HG03175 (cell line): ENCODE measurements at regions not wholly inside any gene's neighbourhood (a gene's known extent, or its start where the extent isn't known, plus 50 kb on each side); places are given as distances from the start of the nearest gene placed in this dataset.

Experiments
- ATAC-seq: cut with Tn5 transposase; IDR thresholded peaks from one replicate; pipeline ENCODE4 v1.9.1; 2021; ENCODE audit warnings: mild to moderate bottlenecking, moderate library complexity; ENCODE audit not compliant: unreplicated experiment

- ATAC-seq, result no peak
Observed at GRCh38 chr10:78184851-78185692, 151.4 kb downstream of the RPS24 start.

- ATAC-seq, result no peak
Observed at GRCh38 chr10:78185693-78186055, 152.0 kb downstream of the RPS24 start.

DNA sequence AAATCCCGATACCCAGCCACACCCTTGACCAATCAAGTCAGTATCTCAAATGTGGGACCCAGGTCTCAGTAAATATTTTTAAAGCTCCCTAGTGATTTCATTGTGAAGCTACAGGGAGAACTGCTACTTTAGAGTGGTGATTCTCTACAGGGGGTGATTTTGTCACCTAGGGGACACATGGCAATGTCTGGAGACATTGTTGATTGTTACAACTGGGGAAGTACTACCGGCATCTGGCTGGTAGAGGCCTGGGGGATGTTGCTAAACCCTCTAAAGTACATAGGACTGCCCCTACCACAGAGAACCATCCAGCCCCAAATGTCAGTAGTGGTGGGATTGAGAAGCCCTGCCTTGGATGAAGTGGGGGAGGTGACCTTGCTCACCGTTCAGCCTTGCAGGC is 152.9 kb downstream of the RPS24 start:
- ATAC-seq, result no peak

DNA sequence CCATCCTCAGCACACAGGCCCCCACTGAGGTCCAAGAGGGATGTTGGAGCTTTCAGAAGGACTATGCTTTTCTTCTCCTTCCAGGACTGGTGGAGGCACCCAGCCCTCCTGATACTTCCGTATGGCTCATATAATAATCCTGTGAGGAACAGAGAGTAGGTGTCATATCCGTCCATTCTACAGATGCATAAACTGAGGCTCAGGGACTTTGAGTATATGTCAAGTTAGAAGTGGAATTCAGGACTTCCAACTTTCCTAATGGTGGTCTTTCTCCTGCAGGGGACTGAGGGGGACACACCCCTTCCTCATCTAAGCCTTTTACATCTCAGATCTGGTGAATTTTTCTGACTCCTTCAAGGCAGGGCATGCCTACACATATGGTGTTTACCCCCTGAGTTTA is 153.7 kb downstream of the RPS24 start:
- no peak for ATAC-seq

DNA sequence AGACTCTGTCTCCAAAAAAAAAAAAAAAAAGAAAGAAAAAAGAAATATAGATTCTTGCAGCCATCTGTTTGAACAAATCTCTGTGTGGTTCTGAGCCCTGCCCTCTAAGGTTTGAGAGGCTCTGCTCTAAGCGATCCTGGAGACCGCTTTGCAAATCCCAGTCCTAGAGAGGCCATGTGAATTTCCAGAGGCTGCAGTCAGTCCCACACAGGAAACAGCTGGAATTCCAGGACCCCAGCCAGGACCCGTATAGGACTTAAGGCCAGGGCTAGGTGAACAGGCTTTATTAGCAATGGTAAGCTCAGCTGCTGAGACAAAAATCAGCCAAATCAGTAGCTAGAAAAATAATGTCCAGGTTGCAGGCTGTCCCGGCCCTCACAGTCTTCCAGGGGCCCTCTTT is 154.8 kb downstream of the RPS24 start:
- ATAC-seq, result no peak

GRCh38 chr10:78190051-78190825 is 156.6 kb downstream of the RPS24 start:
- no peak for ATAC-seq

- ATAC-seq, result no peak
Observed at GRCh38 chr10:78191301-78191700, 157.6 kb downstream of the RPS24 start.

DNA sequence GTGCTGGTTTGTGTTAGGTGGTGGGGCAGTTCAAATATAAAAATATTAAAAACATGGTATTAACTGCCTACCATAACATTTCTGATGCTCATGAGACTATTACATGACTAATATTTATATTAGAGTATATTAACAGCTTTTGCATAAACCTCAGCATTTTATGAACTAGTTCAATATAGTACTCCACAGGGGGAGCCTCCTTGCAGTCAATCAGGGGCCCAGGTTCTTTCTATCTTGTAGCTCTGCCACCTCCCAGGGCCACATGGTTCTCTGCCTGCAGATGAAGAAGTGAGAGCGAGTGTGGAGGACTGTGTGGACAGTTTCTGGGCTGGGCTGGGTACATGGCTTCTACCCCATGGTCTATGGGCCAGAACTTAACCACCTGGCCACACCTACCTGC is 159.5 kb downstream of the RPS24 start:
- no peak for ATAC-seq

GRCh38 chr10:78194050-78194449 is 160.4 kb downstream of the RPS24 start:
- ATAC-seq, result no peak

DNA sequence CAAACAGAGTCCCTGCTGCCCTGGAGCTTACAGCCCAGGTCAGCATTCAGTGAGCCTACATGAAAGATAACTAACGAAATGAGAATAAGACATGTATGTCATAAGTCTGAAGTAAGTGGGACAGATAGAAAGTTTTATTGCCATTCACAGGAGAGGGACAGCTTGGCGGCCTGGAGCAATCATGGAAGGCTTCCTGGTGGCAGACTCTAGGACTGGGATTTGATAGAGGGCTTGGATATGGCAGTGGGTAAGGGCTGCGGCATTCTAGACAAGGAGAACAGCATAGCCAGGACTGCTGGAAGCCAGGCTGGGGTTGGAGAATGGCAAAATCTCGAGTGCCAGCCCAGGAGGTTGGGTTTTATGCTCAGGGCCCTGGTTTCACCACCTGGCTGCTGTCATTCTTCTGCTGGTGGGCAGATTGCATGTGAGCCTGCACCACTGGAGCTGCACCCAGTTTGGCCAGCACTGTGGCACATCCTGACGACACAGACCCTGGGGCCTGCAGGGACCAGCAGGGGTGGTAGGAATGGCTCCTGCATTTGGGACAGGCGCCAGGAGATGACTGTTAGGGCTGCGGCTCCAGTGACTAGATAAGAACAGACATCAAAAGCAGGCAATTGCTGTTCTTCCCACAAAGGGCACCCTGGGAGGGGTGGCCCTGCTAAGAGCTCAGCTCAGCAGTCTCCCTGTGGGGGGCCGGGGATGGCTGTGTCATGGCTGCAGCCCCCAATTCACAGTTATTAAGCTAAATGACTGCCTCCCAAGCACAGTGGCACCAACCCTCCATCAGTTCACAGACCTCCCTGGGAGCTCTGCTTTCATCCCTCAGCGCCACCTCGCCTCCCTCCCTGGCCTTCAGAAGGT is 161.1 kb downstream of the RPS24 start:
- ATAC-seq, result no peak

DNA sequence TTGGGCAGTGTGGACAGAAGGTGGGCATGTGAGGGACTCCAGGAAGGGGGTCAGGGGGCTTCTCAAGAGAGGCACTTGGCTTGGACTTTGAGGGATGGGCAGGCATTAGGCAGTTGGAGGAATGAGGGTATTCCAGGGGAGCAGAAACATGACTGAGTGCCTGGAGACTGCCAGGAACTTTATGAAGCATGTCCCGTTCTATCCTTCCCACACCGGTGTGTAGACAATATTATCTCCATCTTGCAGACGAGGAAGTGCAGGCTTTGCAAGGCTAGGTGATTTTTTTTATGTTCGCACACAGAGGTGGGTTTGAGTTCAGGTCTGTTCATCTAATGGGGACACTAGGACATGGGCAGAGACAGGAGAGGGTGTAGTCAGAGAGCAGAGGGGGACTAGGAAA is 162.7 kb downstream of the RPS24 start:
- no peak for ATAC-seq

- ATAC-seq, result no peak
Observed at GRCh38 chr10:78196964-78197363, 163.3 kb downstream of the RPS24 start.

- no peak for ATAC-seq
Observed at GRCh38 chr10:78197628-78198272, 164.1 kb downstream of the RPS24 start.

DNA sequence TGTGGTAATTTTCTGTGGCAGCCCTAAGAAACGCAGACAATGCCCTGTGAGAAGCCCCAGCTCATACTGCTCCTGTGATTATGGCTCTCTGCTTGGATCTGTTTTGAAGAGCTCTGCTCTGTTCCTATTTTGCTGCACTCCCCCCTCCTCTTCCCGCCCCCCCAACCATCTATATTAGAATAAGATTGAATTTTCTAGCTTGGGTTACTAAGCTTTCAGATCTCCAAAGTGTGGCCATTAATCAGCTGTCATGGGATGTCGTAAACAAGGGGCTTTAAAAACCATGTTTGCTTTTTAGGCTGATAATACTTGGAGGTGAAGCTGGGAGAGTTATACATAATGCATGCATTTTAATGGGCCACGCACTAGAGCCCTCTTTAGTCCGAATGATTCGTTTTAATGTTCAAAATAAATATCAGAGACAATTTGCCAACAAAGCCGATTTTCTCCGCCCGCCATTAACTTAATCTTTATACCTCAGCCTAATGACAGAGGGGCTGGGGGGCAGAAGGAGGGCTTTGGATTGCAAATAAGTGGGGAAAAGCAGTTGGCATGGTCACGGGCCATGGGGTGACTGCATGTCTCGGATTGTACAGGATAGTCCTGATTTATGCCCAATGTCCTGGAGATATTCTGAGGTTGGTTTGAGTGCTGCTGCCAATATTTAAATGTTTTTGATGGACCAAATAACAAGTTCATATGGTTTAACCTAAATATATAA is 165.5 kb downstream of the RPS24 start:
- no peak for ATAC-seq

- ATAC-seq, result no peak
Observed at GRCh38 chr10:78199759-78200158, 166.1 kb downstream of the RPS24 start.

- ATAC-seq, result no peak
Observed at GRCh38 chr10:78200686-78201085, 167.0 kb downstream of the RPS24 start.

GRCh38 chr10:78202386-78202785 is 168.7 kb downstream of the RPS24 start:
- no peak for ATAC-seq

DNA sequence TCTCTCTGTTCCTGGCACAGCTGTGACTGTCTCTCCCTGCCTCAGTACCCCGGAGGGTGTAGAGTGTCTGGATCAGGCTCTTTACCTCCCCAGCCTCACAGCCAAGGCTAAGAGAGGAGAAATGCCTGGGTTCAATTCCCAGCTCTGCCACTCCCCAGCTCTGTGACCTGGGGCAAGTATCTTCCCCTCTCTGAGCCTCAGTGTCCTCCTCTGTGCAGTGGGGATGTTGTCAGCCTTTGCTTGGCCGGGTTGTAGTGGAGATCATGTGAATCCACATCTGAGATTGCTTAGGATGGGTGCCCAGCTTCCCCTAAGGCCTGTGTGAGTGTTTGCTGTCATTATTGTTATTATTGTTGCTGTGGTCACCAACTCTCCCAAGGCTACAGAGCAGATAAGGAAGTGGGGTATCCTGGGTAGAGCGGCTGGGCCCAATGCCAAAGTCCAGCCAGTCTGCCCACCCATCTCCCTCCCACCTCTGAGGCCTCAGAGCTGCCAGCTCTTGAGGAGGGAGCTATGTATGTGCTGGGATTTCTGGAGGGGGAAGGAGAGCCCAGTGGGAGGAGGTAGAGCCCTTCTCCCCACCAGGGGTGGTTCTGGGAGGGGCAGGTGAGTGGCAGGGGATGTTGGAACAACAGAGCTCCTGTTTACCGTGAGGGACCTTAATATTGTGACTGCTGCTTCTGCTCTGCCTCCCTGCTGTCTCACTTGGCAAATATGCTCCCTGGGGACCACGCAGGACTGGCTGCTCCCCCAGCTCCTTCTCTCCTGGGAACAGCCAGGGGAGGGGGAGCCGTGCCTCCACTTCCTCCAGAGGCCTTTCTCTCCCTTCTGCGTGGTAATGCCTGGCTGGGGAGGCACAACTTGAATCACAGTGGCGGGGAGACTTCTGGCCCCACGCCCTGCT is 170.5 kb downstream of the RPS24 start:
- ATAC-seq, result no peak

GRCh38 chr10:78205457-78206016 is 171.9 kb downstream of the RPS24 start:
- ATAC-seq, result no peak
